GM21619 (cell line): ENCODE measurements at regions not wholly inside any gene's neighbourhood (a gene's known extent, or its start where the extent isn't known, plus 50 kb on each side); places are given as distances from the start of the nearest gene placed in this dataset.

Source experiments
- ATAC-seq: cut with Tn5 transposase; IDR thresholded peaks from one replicate; pipeline ENCODE4 v1.9.1; 2021; ENCODE audit not compliant: unreplicated experiment

DNA sequence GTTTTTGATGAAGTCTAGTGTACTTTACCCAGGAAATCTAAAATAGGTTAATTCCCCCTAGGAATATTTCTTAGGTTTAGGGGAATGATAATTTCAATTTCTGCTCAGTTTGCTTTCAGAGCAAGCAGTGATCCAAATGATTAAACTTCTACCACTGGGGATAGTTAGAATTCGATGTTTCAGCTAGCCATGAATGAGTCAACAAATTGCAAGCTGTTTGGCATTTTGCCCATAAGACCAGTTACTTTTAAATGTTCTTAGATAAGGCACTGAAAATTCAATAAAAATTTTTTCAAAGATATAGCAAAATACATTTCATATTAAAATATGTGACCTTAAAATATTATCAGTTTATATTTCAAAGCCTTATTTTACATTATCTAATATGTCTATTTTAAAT lies 993.6 kb downstream of the ARAP2 start:
- ATAC-seq: no peak

GRCh38 chr4:35252071-35252470 lies 992.2 kb downstream of the ARAP2 start:
- no peak for ATAC-seq

DNA sequence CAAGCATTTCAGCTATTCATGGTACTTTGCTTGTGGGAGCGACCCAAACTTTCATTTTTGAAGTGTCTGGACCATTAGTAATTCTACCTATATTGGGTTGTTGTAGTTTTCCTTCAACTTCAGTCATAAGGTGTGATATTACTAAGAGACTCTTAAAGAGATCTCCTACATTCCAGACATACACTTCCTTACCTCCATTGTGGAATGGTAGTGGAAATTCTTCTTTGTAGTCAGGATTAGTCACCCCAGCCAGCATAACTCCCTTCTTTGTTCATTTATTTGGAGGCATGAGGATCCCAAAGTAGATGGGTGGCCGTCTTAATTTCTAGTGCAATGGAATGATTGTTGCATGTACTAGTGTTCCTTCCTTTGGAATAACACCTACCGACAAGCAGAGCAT lies 991.4 kb downstream of the ARAP2 start:
- no peak for ATAC-seq

DNA sequence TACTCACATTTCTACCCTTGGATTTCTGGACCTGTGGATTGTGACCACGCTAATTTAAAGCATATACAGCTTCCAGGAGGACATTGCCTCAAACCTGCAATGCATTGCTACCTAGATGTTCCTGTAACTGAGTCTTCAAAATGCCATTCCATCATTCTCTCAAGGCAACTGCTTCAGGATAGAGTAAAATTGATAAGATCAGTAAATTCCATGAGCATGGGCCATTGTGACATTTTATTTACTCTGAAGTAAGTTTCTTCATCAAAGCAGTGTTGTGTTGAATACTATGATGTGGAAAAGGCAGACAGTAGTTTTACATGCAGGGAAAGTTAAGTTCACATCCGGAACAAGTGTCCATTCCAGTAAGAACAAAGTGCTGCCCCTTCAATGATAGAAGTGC lies 991.0 kb downstream of the ARAP2 start:
- ATAC-seq: no peak

DNA sequence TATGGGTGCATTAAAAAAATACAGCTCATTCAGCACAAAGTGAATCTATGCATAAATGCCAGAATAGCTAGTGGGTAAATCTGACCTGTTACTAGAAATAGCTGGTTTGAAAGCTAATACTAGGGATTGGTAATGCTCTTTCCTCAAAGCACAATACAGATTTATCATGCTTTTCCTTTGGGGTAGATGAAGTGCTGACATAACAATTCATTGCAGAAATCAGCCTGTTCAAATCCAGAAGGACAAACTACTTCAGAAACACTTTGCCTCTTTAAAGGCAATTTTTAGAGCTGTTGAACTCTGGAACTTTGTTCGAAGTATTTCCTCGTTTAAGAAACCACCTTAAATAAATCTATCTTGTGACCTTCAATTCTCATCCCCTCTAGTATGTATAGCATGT lies 957.9 kb downstream of the ARAP2 start:
- ATAC-seq: no peak

DNA sequence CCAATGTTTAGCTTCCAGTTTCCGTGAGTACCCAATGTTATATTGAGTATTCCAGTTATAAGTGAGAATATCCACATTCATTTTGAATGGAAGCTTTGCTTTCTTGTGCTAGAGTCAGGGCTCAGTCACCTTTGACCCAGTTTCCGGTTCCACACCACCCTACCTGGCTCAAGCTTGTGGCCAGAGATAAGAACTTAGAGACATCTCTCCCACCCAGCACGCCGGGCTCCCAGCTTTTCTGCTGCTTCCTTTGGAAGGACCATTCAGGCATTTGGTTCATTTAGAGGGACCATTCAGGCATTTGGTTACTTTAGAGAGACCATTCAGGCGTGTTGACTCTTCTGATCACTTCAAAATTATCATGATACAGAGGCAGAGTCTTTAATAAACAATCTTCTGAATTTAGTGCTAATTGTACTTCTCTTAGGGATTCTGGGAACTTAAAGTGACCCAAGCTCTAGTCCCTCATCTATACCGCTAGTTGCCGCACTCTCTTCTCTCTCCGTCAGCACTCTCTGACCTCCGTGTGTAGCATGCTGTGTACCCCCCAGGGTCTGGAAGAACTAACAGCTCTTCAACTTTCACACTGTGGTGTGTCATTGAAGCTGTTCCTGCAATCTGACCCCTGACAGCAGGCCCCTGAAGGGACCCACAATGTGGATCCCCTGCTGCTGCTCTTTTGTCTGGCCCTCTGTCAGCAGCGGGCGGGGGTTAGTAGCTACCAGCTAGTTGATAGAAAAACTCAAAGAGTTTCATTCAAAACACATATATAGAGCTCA lies 943.1 kb downstream of the ARAP2 start:
- no peak for ATAC-seq

- no peak for ATAC-seq
Observed at GRCh38 chr4:35315419-35315818, 928.9 kb downstream of the ARAP2 start.

GRCh38 chr4:35325908-35326453 lies 918.3 kb downstream of the ARAP2 start:
- ATAC-seq: no peak

- no peak for ATAC-seq
Observed at GRCh38 chr4:35342833-35343232, 901.5 kb downstream of the ARAP2 start.

- no peak for ATAC-seq
Observed at GRCh38 chr4:35347276-35347675, 897.0 kb downstream of the ARAP2 start.

DNA sequence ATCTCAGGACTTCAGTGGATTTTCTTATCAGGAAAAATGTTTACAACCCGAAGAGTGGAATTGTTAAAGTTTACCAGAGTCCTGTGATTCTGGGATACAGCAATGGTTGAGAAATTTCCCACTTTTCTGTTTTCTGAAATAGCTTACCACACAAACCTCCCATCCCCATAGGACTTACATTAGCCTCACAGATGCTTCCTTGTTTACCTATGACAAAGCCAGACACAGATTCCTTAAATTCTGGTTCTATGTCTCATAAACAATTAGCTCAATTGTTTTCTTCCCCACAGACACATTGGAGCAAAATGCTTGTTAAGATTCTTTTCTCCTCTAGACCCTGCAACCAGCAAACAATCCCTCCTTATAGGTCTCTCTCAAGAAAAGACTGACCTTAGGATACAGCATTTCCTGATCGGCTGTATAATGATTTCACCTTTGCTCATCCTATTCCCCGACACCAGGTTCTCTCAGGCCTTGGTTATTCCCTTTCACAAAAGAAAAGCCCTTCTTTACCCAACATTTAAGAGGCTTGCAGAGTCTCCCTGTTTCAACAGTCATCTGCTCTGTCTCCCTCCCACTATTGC lies 886.2 kb downstream of the ARAP2 start:
- no peak for ATAC-seq

- ATAC-seq: no peak
Observed at GRCh38 chr4:35364321-35364870, 879.9 kb downstream of the ARAP2 start.

DNA sequence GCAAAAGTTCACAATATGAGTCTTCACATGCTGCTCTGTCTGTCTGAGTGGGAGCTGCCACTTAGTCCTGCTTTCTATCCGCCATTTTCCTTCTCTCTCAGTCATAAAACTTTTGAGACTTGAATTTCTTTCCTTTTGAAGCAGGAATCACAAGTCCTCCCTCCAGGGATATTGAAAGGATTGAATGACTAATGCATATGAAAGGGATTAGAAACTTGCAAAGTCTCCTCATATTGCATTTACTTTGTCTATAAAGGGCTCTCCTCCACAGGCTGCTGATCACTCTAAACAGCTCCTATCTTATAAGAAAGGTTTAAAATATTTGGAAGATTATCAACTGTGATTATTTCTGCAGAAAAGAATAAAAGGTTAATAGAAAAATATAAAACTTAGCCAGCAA lies 879.1 kb downstream of the ARAP2 start:
- ATAC-seq: no peak

DNA sequence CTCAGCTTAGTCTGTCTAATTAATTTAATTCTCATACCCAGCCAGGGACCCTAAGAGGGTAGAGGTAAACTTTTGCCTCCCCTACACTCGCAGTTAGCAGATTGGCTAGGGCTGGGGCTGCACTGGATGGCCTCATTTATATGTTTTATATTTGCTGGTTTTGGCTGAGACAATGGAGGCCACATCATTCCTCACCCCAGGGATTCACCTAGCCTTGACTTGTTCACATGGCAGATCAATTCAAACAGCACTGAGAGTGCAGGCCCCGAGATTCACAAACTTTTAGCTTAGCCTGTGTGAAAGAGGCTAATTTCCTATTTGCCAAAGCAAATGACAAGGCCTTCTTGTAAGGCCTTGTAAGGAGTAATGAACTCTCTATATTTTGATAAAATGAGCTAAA lies 844.4 kb downstream of the ARAP2 start:
- ATAC-seq: no peak

DNA sequence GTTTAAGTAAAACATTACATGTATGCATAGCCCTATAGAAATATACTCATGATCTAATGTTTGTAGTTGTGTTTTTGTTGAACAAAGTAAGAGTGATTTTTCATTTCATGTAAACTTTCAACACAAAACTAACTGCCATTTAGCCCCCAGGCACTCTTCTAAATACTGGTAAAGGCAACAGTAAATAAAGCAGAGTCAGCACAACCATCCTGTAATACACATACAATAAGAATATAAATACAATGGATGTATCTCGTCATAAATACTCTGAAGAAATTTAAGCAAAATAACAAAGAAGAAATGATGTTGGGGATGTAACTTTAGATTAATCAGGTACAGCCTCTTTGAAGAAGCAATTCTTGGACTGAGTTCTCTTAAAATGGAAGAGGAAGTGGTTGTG lies 821.2 kb downstream of the ARAP2 start:
- ATAC-seq: no peak

- ATAC-seq: no peak
Observed at GRCh38 chr4:35447474-35447873, 796.8 kb downstream of the ARAP2 start.

GRCh38 chr4:35459045-35459444 lies 785.3 kb downstream of the ARAP2 start:
- no peak for ATAC-seq

- no peak for ATAC-seq
Observed at GRCh38 chr4:35461931-35462659, 782.2 kb downstream of the ARAP2 start.

DNA sequence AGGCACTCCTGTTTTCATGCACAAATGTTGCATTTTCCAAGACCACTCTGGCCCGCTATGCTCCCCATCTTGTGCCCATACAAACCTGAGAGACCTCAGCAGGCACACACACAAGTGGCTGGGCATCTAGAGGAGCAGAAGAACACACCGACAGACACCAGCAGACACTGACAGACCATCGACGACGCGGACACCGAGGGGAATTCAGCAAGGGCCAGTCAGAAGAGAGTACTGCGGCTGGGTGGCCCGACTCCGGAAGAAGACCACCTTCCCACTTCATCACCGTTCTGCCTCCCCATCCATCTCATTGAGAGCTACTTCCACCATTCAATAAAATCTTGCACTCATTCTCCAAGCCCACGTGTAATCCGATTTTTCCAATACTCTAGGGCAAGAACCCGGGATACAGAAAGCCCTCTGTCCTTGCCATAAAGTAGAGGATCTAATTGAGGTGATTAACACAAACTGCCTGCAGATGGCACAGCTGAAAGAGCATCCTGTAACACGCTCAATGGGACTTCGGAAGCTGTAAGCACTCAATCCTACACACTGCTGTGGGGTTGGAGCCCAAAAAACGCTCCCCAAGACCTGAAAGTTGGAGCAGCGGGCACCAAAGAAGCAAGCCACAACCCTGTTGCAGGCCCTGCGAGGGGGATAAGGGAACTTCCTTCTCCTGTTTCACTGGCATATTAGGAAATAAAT lies 780.9 kb downstream of the ARAP2 start:
- no peak for ATAC-seq

DNA sequence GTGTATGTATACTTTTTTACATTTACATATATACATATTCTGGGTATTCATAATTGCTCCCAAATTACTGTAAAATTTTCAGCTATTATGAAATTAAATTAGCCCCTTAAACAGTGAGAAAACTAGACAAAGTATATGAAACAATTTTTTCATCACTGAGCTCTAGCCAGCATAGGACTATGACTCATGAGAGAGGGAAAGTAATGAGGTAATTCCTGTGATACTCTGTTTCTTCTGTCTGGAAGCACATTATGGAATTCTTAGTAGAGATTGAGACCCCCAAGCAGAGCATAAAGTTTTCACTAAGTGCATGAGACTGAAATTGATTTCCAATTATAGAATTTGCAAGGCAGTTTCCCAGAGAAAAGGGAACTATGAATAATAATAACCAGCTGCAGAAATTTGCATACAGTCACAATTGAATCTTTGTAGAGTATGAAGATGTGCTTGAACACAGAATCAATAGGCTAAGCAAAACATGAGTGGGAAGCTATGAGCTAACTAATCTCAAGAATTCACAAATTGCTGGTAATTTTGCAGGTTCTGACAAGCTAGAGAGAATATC lies 779.3 kb downstream of the ARAP2 start:
- no peak for ATAC-seq

- ATAC-seq: no peak
Observed at GRCh38 chr4:35491093-35491492, 753.2 kb downstream of the ARAP2 start.
